A549 (cell line): ENCODE measurements at regions not wholly inside any gene's neighbourhood (a gene's known extent, or its start where the extent isn't known, plus 50 kb on each side); places are given as distances from the start of the nearest gene placed in this dataset.

ENCODE experiments used
- CHD2 ChIP-seq: fragments of 150-350 bp; IDR thresholded peaks from 2 replicates; pipeline ENCODE4 v1.6.1; 2014; ENCODE audit warnings: low read length; ENCODE audit not compliant: partially characterized antibody
- EP300 ChIP-seq, 2 experiments: fragments of >200 bp; sonication (Bioruptor Twin); formaldehyde crosslinking; IDR thresholded peaks; 2 replicates in 1 of 2; 3 replicates in 1 of 2; pipeline ENCODE4 v1.6.1; 2016 to 2017
- JUNB ChIP-seq: fragments of >200 bp; sonication (Bioruptor Twin); formaldehyde crosslinking; IDR thresholded peaks from 2 replicates; pipeline ENCODE4 v1.6.1; 2016
- KDM5A ChIP-seq: fragments of 200-600 bp; sonication (generic); IDR thresholded peaks from 2 replicates; pipeline ENCODE4 v1.6.1; 2016; ENCODE audit warnings: antibody characterized with exemption, mild to moderate bottlenecking
- MAZ ChIP-seq: fragments of 150-350 bp; IDR thresholded peaks from 2 replicates; pipeline ENCODE4 v1.6.1; 2014; ENCODE audit warnings: antibody characterized with exemption, low read depth, low read length, borderline replicate concordance
- NFE2L2 ChIP-seq: fragments of 150-350 bp; conservative IDR thresholded peaks from 2 replicates; pipeline ENCODE4 v1.6.1; 2014; ENCODE audit warnings: low read length
- POLR2A ChIP-seq: IDR thresholded peaks from 2 replicates; pipeline ENCODE4 v1.6.1; 2012; ENCODE audit warnings: mild to moderate bottlenecking, low read length
- REST ChIP-seq: fragments of 200-600 bp; sonication (generic); IDR thresholded peaks from 2 replicates; pipeline ENCODE4 v1.6.1; 2016; ENCODE audit warnings: antibody characterized with exemption, mild to moderate bottlenecking, moderate library complexity
- USF2 ChIP-seq: fragments of 450-650 bp; IDR thresholded peaks from 2 replicates; pipeline ENCODE4 v1.6.1; 2014; ENCODE audit warnings: antibody characterized with exemption
- TF ChIP-seq, protein P1 (sequence below): IDR thresholded peaks from 2 replicates; pipeline ENCODE4 v1.6.1; 2012
- TF ChIP-seq, protein P2 (sequence below): fragments of >200 bp; sonication (Bioruptor Twin); formaldehyde crosslinking; IDR thresholded peaks from 3 replicates; pipeline ENCODE4 v1.5.1; 2016
- TF ChIP-seq, protein P3 (sequence below): IDR thresholded peaks from 2 replicates; pipeline ENCODE4 v1.6.1; 2012; ENCODE audit warnings: low read depth, borderline replicate concordance
- TF ChIP-seq, protein P4 (sequence below): IDR thresholded peaks from 2 replicates; pipeline ENCODE4 v1.6.1; 2012

GRCh38 chr1:60762911-60763310 is 319.4 kb upstream of the NFIA start:
- TF ChIP-seq, protein P1, sequence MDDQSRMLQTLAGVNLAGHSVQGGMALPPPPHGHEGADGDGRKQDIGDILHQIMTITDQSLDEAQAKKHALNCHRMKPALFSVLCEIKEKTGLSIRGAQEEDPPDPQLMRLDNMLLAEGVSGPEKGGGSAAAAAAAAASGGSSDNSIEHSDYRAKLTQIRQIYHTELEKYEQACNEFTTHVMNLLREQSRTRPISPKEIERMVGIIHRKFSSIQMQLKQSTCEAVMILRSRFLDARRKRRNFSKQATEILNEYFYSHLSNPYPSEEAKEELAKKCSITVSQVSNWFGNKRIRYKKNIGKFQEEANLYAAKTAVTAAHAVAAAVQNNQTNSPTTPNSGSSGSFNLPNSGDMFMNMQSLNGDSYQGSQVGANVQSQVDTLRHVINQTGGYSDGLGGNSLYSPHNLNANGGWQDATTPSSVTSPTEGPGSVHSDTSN, result no peak
- TF ChIP-seq, protein P2, sequence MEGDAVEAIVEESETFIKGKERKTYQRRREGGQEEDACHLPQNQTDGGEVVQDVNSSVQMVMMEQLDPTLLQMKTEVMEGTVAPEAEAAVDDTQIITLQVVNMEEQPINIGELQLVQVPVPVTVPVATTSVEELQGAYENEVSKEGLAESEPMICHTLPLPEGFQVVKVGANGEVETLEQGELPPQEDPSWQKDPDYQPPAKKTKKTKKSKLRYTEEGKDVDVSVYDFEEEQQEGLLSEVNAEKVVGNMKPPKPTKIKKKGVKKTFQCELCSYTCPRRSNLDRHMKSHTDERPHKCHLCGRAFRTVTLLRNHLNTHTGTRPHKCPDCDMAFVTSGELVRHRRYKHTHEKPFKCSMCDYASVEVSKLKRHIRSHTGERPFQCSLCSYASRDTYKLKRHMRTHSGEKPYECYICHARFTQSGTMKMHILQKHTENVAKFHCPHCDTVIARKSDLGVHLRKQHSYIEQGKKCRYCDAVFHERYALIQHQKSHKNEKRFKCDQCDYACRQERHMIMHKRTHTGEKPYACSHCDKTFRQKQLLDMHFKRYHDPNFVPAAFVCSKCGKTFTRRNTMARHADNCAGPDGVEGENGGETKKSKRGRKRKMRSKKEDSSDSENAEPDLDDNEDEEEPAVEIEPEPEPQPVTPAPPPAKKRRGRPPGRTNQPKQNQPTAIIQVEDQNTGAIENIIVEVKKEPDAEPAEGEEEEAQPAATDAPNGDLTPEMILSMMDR, result no peak
- no peak for TF ChIP-seq REST
- TF ChIP-seq KDM5A, result no peak
- no peak for TF ChIP-seq CHD2
- TF ChIP-seq POLR2A, result no peak
- no peak for TF ChIP-seq EP300 (IDR thresholded peaks at IDR 0.05)
- TF ChIP-seq NFE2L2, result no peak
- no peak for TF ChIP-seq MAZ
- TF ChIP-seq, protein P3, sequence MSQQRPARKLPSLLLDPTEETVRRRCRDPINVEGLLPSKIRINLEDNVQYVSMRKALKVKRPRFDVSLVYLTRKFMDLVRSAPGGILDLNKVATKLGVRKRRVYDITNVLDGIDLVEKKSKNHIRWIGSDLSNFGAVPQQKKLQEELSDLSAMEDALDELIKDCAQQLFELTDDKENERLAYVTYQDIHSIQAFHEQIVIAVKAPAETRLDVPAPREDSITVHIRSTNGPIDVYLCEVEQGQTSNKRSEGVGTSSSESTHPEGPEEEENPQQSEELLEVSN, result no peak
- TF ChIP-seq, protein P4, sequence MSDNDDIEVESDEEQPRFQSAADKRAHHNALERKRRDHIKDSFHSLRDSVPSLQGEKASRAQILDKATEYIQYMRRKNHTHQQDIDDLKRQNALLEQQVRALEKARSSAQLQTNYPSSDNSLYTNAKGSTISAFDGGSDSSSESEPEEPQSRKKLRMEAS, result no peak
- no peak for TF ChIP-seq JUNB
- no peak for TF ChIP-seq USF2
